GM23338 (cell line): ENCODE measurements at regions not wholly inside any gene's neighbourhood (a gene's known extent, or its start where the extent isn't known, plus 50 kb on each side); places are given as distances from the start of the nearest gene placed in this dataset.

Experiments
- ATAC-seq: fragments of 200-7000 bp; cut with Tn5 transposase; 3 replicates; pipeline ENCODE4 v1.9.1; 2020
- DNase-seq: peaks from one replicate; pipeline ENCODE4 v3.0.0-alpha.2; 2015; ENCODE audit warnings: low spot score
- H2AFZ ChIP-seq: fragments of 200-600 bp; sonication (generic); 2 replicates; pipeline ENCODE4 v1.8.0; 2016; ENCODE audit warnings: antibody characterized with exemption, mild to moderate bottlenecking, moderate library complexity
- H3F3A ChIP-seq: fragments of 200-600 bp; sonication (generic); replicated peaks from 2 replicates; pipeline ENCODE4 v1.8.0; 2017; ENCODE audit warnings: antibody characterized with exemption, mixed run types, low read depth
- H3K27ac ChIP-seq: fragments of 200-600 bp; sonication (generic); 2 replicates; pipeline ENCODE4 v1.6.1; 2016; ENCODE audit warnings: low read depth
- H3K27me3 ChIP-seq: fragments of 200-600 bp; sonication (generic); 2 replicates; pipeline ENCODE4 v1.8.0; 2016; ENCODE audit warnings: mild to moderate bottlenecking, mixed run types, moderate library complexity; ENCODE audit not compliant: insufficient read depth
- H3K36me3 ChIP-seq: fragments of 200-600 bp; sonication (generic); 2 replicates; pipeline ENCODE4 v1.8.0; 2016; ENCODE audit warnings: mild to moderate bottlenecking; ENCODE audit not compliant: insufficient read depth
- H3K4me1 ChIP-seq: fragments of 200-600 bp; sonication (generic); 2 replicates; pipeline ENCODE4 v1.8.0; 2016; ENCODE audit warnings: mild to moderate bottlenecking, moderate library complexity; ENCODE audit not compliant: insufficient read depth
- H3K4me2 ChIP-seq: fragments of 200-600 bp; sonication (generic); 2 replicates; pipeline ENCODE4 v1.7.1; 2017; ENCODE audit warnings: mixed run types
- H3K4me3 ChIP-seq: fragments of 200-600 bp; sonication (generic); 2 replicates; pipeline ENCODE4 v1.6.1; 2016; ENCODE audit warnings: mixed run types
- H3K79me2 ChIP-seq: fragments of 200-600 bp; sonication (generic); replicated peaks from 2 replicates; pipeline ENCODE4 v1.8.0; 2017; ENCODE audit warnings: mild to moderate bottlenecking; ENCODE audit not compliant: insufficient read depth
- H3K9me2 ChIP-seq: fragments of 200-600 bp; sonication (generic); 2 replicates; pipeline ENCODE4 v1.8.0; 2017; ENCODE audit not compliant: insufficient read depth
- H4K20me1 ChIP-seq: fragments of 200-600 bp; sonication (generic); replicated peaks from 2 replicates; pipeline ENCODE4 v1.8.0; 2017; ENCODE audit warnings: mild to moderate bottlenecking; ENCODE audit not compliant: insufficient read depth
- H3K27ac Mint-ChIP-seq: 2 replicates; pipeline ENCODE4 v1.8.0; 2020; ENCODE audit warnings: inconsistent platforms, mild to moderate bottlenecking, moderate library complexity, mixed read lengths
- H3K27me3 Mint-ChIP-seq: 3 replicates; pipeline ENCODE4 v1.8.0; 2022; ENCODE audit warnings: low read depth, mild to moderate bottlenecking, moderate library complexity, mixed read lengths, inconsistent platforms; ENCODE audit not compliant: insufficient read depth, poor library complexity
- H3K36me3 Mint-ChIP-seq: 3 replicates; pipeline ENCODE4 v1.8.0; 2021; ENCODE audit warnings: low read depth, mild to moderate bottlenecking, inconsistent platforms, moderate library complexity, mixed read lengths
- H3K4me1 Mint-ChIP-seq: 3 replicates; pipeline ENCODE4 v1.8.0; 2020; ENCODE audit warnings: mild to moderate bottlenecking, inconsistent platforms, mixed read lengths
- H3K4me3 Mint-ChIP-seq: 3 replicates; pipeline ENCODE4 v1.8.0; 2021; ENCODE audit warnings: moderate library complexity, mild to moderate bottlenecking, inconsistent platforms, mixed read lengths
- H3K9me3 Mint-ChIP-seq: 3 replicates; pipeline ENCODE4 v1.8.0; 2020; ENCODE audit warnings: moderate library complexity, mild to moderate bottlenecking, inconsistent platforms, mixed read lengths
- EZH2 ChIP-seq: fragments of 200-600 bp; sonication (generic); IDR thresholded peaks from one replicate; pipeline ENCODE4 v1.8.0; 2017; ENCODE audit warnings: antibody characterized with exemption, mild to moderate bottlenecking, low read depth; ENCODE audit not compliant: unreplicated experiment
- NANOG ChIP-seq: IDR thresholded peaks from 2 replicates; pipeline ENCODE4 v1.6.1; 2016; ENCODE audit warnings: antibody characterized with exemption, borderline replicate concordance
- POLR2AphosphoS5 ChIP-seq: IDR thresholded peaks from 2 replicates; pipeline ENCODE4 v1.6.1; 2016; ENCODE audit warnings: antibody characterized with exemption, low read depth
- STAT1 ChIP-seq: IDR thresholded peaks from one replicate; pipeline ENCODE4 v1.6.1; 2016; ENCODE audit warnings: antibody characterized with exemption; ENCODE audit not compliant: unreplicated experiment
- TF ChIP-seq, protein P1 (sequence below): fragments of 250-450 bp; sonication (Bioruptor Pico); IDR thresholded peaks from 2 replicates; pipeline ENCODE4 v1.5.0; 2020; ENCODE audit warnings: mild to moderate bottlenecking, moderate library complexity
- TF ChIP-seq, protein P2 (sequence below): IDR thresholded peaks from 2 replicates; pipeline ENCODE4 v1.6.1; 2016; ENCODE audit warnings: antibody characterized with exemption
- TF ChIP-seq, protein P3 (sequence below): IDR thresholded peaks from one replicate; pipeline ENCODE4 v1.6.1; 2018; ENCODE audit warnings: antibody characterized with exemption; ENCODE audit not compliant: unreplicated experiment

DNA sequence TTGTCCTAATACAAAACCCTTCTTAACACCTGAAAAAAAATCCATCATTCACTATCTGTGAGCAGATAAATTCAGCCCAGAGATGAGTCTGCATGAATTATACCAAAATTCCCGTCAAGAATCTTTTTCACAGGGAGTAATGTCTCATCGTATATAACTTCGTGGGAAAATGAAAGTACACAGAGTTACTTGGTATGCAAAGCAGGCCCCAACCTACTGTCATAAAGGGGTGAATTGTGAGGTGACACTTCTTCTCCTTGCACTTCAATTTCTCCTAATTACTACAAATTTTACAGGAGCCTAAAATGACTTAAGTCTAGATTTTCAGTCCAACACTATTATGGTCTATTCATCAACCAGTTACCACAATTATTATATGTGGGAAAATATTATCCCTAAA is 84.6 kb upstream of the CDH20 start (continued):
- TF ChIP-seq, protein P1, sequence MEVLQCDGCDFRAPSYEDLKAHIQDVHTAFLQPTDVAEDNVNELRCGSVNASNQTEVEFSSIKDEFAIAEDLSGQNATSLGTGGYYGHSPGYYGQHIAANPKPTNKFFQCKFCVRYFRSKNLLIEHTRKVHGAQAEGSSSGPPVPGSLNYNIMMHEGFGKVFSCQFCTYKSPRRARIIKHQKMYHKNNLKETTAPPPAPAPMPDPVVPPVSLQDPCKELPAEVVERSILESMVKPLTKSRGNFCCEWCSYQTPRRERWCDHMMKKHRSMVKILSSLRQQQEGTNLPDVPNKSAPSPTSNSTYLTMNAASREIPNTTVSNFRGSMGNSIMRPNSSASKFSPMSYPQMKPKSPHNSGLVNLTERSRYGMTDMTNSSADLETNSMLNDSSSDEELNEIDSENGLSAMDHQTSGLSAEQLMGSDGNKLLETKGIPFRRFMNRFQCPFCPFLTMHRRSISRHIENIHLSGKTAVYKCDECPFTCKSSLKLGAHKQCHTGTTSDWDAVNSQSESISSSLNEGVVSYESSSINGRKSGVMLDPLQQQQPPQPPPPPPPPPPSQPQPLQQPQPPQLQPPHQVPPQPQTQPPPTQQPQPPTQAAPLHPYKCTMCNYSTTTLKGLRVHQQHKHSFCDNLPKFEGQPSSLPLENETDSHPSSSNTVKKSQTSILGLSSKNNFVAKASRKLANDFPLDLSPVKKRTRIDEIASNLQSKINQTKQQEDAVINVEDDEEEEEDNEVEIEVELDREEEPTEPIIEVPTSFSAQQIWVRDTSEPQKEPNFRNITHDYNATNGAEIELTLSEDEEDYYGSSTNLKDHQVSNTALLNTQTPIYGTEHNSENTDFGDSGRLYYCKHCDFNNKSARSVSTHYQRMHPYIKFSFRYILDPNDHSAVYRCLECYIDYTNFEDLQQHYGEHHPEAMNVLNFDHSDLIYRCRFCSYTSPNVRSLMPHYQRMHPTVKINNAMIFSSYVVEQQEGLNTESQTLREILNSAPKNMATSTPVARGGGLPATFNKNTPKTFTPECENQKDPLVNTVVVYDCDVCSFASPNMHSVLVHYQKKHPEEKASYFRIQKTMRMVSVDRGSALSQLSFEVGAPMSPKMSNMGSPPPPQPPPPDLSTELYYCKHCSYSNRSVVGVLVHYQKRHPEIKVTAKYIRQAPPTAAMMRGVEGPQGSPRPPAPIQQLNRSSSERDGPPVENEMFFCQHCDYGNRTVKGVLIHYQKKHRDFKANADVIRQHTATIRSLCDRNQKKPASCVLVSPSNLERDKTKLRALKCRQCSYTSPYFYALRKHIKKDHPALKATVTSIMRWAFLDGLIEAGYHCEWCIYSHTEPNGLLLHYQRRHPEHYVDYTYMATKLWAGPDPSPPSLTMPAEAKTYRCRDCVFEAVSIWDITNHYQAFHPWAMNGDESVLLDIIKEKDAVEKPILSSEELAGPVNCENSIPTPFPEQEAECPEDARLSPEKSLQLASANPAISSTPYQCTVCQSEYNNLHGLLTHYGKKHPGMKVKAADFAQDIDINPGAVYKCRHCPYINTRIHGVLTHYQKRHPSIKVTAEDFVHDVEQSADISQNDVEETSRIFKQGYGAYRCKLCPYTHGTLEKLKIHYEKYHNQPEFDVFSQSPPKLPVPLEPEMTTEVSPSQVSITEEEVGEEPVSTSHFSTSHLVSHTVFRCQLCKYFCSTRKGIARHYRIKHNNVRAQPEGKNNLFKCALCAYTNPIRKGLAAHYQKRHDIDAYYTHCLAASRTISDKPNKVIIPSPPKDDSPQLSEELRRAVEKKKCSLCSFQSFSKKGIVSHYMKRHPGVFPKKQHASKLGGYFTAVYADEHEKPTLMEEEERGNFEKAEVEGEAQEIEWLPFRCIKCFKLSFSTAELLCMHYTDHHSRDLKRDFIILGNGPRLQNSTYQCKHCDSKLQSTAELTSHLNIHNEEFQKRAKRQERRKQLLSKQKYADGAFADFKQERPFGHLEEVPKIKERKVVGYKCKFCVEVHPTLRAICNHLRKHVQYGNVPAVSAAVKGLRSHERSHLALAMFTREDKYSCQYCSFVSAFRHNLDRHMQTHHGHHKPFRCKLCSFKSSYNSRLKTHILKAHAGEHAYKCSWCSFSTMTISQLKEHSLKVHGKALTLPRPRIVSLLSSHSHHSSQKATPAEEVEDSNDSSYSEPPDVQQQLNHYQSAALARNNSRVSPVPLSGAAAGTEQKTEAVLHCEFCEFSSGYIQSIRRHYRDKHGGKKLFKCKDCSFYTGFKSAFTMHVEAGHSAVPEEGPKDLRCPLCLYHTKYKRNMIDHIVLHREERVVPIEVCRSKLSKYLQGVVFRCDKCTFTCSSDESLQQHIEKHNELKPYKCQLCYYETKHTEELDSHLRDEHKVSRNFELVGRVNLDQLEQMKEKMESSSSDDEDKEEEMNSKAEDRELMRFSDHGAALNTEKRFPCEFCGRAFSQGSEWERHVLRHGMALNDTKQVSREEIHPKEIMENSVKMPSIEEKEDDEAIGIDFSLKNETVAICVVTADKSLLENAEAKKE (CRISPR knock-in tag) = no peak
- TF ChIP-seq EZH2 (no peak), NANOG (no peak), POLR2AphosphoS5 (no peak), STAT1 (no peak)
- TF ChIP-seq, protein P2, sequence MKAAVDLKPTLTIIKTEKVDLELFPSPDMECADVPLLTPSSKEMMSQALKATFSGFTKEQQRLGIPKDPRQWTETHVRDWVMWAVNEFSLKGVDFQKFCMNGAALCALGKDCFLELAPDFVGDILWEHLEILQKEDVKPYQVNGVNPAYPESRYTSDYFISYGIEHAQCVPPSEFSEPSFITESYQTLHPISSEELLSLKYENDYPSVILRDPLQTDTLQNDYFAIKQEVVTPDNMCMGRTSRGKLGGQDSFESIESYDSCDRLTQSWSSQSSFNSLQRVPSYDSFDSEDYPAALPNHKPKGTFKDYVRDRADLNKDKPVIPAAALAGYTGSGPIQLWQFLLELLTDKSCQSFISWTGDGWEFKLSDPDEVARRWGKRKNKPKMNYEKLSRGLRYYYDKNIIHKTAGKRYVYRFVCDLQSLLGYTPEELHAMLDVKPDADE = no peak

DNA sequence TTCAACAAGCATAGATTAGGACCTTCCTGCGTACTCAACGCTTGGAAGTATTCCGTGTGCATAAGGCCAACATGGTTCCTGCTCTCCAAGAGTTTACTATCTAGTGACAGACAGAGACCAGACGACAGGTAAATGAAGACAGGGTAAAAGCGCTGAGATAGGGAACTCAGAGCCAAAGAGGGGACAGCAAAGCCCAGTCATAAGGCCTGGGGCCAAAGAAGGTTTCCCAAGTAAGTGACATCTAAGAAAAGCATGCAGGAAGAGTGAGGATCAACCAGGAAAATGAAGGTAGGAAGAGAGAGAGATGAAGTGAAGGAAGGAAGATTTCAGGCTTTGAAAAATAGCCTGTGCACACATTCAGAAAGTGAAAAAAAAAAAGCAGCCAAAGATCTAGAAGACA is 76.9 kb upstream of the CDH20 start:
- Histone ChIP-seq H3K79me2 (no peaks in the 10 kb centered on the region), H3K4me1 (no peaks in the 10 kb centered on the region), H4K20me1 (no peaks in the 10 kb centered on the region), H3K4me3 (no peak overlapping the region), H3F3A (no peaks in the 10 kb centered on the region), H3K36me3 (no peaks in the 10 kb centered on the region; the same call in 1 of the 2 replicates), H3K4me2 (no peak overlapping the region), H3K27me3 (no peaks in the 10 kb centered on the region), H3K9me2 (no peaks in the 10 kb centered on the region), H3K27ac (no peak overlapping the region), H2AFZ (no peak overlapping the region)
- Mint-ChIP-seq H3K27ac (no peak overlapping the region), H3K9me3 (no peaks in the 10 kb centered on the region; the same call in 2 of the 3 replicates), H3K36me3 (no peaks in the 10 kb centered on the region), H3K4me1 (no peaks in the 10 kb centered on the region), H3K4me3 (no peak overlapping the region), H3K27me3 (no peaks in the 10 kb centered on the region)
- no peak for DNase-seq
- ATAC-seq = no peak
- TF ChIP-seq, protein P3, sequence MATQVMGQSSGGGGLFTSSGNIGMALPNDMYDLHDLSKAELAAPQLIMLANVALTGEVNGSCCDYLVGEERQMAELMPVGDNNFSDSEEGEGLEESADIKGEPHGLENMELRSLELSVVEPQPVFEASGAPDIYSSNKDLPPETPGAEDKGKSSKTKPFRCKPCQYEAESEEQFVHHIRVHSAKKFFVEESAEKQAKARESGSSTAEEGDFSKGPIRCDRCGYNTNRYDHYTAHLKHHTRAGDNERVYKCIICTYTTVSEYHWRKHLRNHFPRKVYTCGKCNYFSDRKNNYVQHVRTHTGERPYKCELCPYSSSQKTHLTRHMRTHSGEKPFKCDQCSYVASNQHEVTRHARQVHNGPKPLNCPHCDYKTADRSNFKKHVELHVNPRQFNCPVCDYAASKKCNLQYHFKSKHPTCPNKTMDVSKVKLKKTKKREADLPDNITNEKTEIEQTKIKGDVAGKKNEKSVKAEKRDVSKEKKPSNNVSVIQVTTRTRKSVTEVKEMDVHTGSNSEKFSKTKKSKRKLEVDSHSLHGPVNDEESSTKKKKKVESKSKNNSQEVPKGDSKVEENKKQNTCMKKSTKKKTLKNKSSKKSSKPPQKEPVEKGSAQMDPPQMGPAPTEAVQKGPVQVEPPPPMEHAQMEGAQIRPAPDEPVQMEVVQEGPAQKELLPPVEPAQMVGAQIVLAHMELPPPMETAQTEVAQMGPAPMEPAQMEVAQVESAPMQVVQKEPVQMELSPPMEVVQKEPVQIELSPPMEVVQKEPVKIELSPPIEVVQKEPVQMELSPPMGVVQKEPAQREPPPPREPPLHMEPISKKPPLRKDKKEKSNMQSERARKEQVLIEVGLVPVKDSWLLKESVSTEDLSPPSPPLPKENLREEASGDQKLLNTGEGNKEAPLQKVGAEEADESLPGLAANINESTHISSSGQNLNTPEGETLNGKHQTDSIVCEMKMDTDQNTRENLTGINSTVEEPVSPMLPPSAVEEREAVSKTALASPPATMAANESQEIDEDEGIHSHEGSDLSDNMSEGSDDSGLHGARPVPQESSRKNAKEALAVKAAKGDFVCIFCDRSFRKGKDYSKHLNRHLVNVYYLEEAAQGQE = no peak
- TF ChIP-seq, protein P2 = no peak
